Upper lobe of right lung (tissue), 1 donor: ENCODE measurements at regions not wholly inside any gene's neighbourhood (a gene's known extent, or its start where the extent isn't known, plus 50 kb on each side); places are given as distances from the start of the nearest gene placed in this dataset.

ENCODE experiments used
- ATAC-seq: fragments of 200-7000 bp; cut with Tn5 transposase; one replicate; pipeline ENCODE4 v1.9.1; 2020; ENCODE audit warnings: mild to moderate bottlenecking, moderate library complexity
- DNase-seq: peaks from one replicate; pipeline ENCODE4 v3.0.0-alpha.2; 2020
- H3K27ac ChIP-seq: fragments of 200-600 bp; one replicate; pipeline ENCODE4 v1.8.0; 2022
- H3K27me3 ChIP-seq: fragments of 200-600 bp; one replicate; pipeline ENCODE4 v1.8.0; 2022; ENCODE audit warnings: mild to moderate bottlenecking
- H3K36me3 ChIP-seq: fragments of 200-600 bp; one replicate; pipeline ENCODE4 v1.8.0; 2022
- H3K4me1 ChIP-seq: fragments of 200-600 bp; one replicate; pipeline ENCODE4 v1.8.0; 2022
- H3K4me3 ChIP-seq: fragments of 200-600 bp; one replicate; pipeline ENCODE4 v1.8.0; 2022; ENCODE audit warnings: mild to moderate bottlenecking
- H3K9me3 ChIP-seq: fragments of 200-600 bp; one replicate; pipeline ENCODE4 v1.8.0; 2022
- intact Hi-C: fragments of 100-400 bp; cut with DNase I; formaldehyde crosslinking; loops from one replicate; pipeline ENCODE4 v1.11.0; 2022
- TF ChIP-seq, protein P1 (sequence below): fragments of 200-600 bp; IDR thresholded peaks from one replicate; pipeline ENCODE4 v1.8.0; 2022; ENCODE audit warnings: antibody characterized with exemption
- donor health status: DM: no; HTN: yes; CAD: no; lungs with severe emphysema.

DNA sequence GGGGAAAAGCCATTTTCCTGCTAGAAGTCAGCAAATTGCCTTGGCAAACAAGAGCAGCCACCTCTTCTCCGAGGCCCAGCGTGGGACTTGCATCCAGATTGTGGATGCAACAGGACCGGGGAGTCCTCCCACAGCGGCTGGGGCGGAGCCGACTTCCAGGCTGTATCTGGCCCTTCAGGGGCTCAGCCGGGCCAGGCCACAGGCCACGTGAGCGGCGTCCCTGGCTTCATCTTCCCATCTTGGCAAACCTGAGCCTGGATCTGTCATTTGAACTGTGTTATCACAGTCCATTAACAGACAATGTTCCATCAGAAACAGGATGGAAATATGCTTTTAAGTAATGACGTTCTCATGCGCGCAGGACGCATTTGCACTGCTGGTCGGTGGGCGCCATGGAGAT is 483.5 kb upstream of the SALL3 start:
- DNase-seq (no peak), ATAC-seq (peak; percentile 44)

GRCh38 chr18:78497641-78498040 is 482.0 kb upstream of the SALL3 start:
- Histone ChIP-seq H3K4me1 (no peaks in the 10 kb centered on the region), H3K4me3 (no peak overlapping the region), H3K27me3 (no peaks in the 10 kb centered on the region), H3K9me3 (no peaks in the 10 kb centered on the region), H3K27ac (no peak overlapping the region), H3K36me3 (no peaks in the 10 kb centered on the region)
- ATAC-seq (no peak), DNase-seq (no peak)
- TF ChIP-seq, protein P1, sequence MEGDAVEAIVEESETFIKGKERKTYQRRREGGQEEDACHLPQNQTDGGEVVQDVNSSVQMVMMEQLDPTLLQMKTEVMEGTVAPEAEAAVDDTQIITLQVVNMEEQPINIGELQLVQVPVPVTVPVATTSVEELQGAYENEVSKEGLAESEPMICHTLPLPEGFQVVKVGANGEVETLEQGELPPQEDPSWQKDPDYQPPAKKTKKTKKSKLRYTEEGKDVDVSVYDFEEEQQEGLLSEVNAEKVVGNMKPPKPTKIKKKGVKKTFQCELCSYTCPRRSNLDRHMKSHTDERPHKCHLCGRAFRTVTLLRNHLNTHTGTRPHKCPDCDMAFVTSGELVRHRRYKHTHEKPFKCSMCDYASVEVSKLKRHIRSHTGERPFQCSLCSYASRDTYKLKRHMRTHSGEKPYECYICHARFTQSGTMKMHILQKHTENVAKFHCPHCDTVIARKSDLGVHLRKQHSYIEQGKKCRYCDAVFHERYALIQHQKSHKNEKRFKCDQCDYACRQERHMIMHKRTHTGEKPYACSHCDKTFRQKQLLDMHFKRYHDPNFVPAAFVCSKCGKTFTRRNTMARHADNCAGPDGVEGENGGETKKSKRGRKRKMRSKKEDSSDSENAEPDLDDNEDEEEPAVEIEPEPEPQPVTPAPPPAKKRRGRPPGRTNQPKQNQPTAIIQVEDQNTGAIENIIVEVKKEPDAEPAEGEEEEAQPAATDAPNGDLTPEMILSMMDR = no peak
- intact Hi-C loops = no loop called here

More for the DNA sequence above, 483.5 kb upstream of the SALL3 start:
- no peaks in the 10 kb centered on the region for H3K36me3 ChIP-seq
- no peaks in the 10 kb centered on the region for H3K4me1 ChIP-seq
- TF ChIP-seq, protein P1 = no peak
- H3K27ac ChIP-seq = no peak overlapping the region
- H3K9me3 ChIP-seq = no peaks in the 10 kb centered on the region
- H3K4me3 ChIP-seq = no peak overlapping the region
- intact Hi-C loops = no loop called here
- H3K27me3 ChIP-seq = no peaks in the 10 kb centered on the region

DNA sequence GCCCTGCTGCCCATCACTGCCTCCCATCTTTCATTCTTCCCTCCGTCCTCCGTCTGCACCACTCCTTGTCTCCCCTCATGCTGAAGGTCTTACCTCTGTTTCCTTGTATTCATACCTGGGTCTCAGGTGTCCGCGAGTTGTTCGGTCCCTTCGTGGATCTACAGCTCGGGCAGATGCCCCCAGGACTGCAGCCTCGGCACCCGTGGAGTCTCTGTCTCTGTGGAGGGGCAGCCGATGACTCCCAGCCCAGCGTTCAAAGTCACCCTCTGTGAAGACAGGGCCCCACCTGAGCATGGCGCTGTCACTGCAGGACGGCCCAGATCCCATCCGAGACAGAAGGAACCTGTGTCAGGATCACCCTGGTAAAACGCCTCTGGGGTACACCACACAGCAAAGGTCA is 480.0 kb upstream of the SALL3 start:
- DNase-seq (no peak), ATAC-seq (no peak)
- intact Hi-C loops = no loop called here
- Histone ChIP-seq H3K9me3 (no peaks in the 10 kb centered on the region), H3K4me3 (no peak overlapping the region), H3K27ac (no peak overlapping the region), H3K36me3 (no peaks in the 10 kb centered on the region), H3K27me3 (no peaks in the 10 kb centered on the region), H3K4me1 (no peaks in the 10 kb centered on the region)
- TF ChIP-seq, protein P1 = no peak

DNA sequence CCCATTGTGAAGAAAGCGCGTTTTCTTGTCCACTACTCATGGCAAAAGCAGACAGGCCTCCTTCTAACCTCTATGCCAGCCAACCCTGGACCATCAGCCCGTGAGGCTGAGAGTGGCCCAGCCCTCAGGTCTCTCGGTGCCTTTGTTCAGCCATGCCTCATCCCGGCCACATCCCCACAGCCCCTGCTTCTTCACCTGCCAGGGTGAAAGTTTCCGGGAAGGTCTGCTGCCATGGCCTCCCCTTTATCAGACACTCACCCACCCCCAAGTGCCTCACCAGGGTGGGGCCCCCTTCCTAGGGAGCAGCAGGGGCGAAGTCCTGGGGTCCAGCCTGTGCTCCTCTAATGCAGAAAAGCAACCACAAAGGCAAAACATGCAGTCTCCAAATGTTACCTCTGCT is 478.4 kb upstream of the SALL3 start:
- ATAC-seq = no peak
- no peak for DNase-seq
- intact Hi-C loops = no loop called here
- Histone ChIP-seq H3K36me3 (no peaks in the 10 kb centered on the region), H3K4me3 (no peak overlapping the region), H3K27me3 (no peaks in the 10 kb centered on the region), H3K9me3 (no peaks in the 10 kb centered on the region), H3K27ac (no peak overlapping the region), H3K4me1 (no peaks in the 10 kb centered on the region)
- TF ChIP-seq, protein P1 = no peak

GRCh38 chr18:78503129-78503528 is 476.5 kb upstream of the SALL3 start:
- Histone ChIP-seq H3K36me3 (no peaks in the 10 kb centered on the region), H3K4me1 (no peaks in the 10 kb centered on the region), H3K4me3 (no peak overlapping the region), H3K27ac (no peak overlapping the region), H3K27me3 (no peaks in the 10 kb centered on the region), H3K9me3 (no peaks in the 10 kb centered on the region)
- intact Hi-C loops = no loop called here
- TF ChIP-seq, protein P1 = no peak
- no peak for ATAC-seq
- no peak for DNase-seq

DNA sequence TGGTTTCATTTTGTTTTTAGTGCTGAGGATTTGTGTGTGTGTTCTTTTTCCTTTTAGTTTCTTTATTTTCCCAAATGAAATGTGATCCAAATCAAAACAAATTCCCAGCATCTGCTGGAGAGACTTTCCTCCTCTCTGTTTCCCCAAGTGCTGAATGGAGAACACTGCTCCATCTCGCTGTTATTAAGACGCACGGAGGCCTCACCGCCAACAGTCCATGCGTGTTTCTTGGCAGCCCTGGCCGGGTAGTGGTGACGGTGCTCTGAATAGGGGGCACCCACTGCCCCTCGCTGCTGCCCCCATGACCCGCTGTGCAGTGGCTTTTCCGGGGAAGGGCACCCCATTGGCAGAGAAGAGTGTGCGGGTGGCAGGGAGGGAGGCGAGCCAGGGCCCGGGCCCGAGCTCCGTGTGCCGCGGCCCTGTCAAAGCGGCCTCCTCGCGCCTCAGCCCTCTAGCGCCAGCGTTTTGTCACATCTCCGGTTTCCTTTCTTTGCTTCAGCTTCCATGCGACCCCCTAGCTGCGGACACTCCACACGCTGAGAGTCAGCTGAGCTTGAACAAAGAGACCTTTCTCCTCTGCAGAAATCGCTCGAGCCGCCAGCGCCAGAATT is 473.7 kb upstream of the SALL3 start:
- ATAC-seq = no peak
- TF ChIP-seq, protein P1 = no peak
- Histone ChIP-seq H3K4me1 (no peaks in the 10 kb centered on the region), H3K36me3 (no peaks in the 10 kb centered on the region), H3K27me3 (no peaks in the 10 kb centered on the region), H3K4me3 (no peak overlapping the region), H3K27ac (no peak overlapping the region), H3K9me3 (no peaks in the 10 kb centered on the region)
- intact Hi-C loops = no loop called here
- no peak for DNase-seq
